ENCODE measurements at regions not wholly inside any gene's neighbourhood (a gene's known extent, or its start where the extent isn't known, plus 50 kb on each side); places are given as distances from the start of the nearest gene placed in this dataset.
A peak's percentile ranks its signal among the peaks of the same experiment; 100 is the strongest.

DNA sequence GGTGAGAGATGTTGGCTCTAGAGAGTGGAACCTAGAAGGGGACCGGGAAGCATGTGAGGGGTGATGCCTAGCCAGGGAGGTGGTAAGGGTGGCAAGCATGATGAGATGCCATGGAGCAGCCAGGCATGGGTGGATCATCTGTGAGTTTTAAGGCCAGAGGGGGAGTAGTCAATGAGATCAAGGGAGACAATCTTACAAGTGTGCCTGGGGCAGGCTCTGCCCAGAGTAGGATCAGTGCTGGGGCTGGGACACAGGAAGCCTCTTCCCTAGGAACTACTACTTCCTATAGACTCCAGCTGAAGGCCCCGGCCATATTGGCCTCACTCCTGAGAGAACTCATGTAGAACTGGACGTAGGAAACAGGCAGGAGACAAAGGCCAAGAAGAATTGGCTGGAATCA is 192.4 kb upstream of the CSF3R start:
- no peak for DNase-seq

DNA sequence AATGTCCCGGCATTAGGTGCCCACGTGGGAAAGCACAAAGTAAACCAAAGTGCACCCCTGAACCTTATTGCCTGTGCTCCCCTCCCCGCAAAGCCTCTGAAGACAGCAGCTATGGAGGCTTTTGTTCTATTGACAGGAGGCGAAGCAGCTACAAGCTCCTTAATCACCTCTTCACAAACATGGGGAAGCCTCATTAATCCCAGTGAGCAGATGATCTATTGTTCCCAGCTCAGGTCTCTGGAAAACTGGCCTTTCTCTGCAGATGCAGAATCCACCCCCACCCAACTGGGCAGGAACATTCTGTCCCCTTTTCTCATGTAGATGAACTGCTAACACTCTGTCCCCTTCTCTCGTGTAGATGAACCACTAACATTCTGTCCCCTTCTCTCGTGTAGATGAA is 190.5 kb upstream of the CSF3R start:
- no peak for DNase-seq

DNA sequence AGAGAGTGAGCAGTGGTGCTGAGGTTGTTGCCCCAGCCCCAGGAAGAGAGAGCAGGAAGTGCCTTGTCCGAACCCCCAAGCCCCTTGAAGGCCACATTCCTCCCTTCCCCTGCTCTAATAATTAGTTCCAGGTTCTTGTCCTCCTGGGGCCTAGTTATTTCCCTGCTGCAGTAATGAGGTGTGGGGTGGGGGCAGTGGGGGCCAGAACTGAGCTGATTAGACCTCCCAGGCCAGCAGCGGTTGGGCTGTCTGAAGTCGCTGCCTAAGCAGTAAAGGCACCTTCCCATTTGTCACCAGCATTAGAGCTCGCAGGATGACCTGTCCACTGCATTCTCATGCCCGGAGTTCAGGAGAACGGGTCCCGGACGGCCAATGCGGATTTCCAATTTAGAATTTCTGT is 186.5 kb upstream of the CSF3R start:
- DNase-seq, result no peak

DNA sequence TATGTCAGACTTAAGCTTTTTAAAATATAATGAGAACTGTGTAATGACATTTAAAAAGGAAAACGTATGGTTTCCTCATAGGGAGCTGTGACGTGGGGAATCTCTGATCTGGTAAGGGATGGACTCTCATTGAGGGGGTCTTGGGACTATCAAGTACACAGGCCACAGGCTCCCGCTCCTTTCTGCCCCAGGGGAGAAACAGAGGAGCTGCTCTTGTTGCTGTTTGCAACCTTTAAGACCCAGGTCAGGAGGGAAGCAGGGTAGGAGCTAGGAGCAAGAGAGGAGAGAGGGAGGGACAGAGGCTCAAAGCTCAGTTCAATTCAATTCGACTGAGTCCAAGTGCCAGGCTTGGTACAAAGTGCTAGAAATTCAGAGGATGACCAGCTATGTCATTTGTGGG is 185.1 kb upstream of the CSF3R start:
- no peak for DNase-seq

DNA sequence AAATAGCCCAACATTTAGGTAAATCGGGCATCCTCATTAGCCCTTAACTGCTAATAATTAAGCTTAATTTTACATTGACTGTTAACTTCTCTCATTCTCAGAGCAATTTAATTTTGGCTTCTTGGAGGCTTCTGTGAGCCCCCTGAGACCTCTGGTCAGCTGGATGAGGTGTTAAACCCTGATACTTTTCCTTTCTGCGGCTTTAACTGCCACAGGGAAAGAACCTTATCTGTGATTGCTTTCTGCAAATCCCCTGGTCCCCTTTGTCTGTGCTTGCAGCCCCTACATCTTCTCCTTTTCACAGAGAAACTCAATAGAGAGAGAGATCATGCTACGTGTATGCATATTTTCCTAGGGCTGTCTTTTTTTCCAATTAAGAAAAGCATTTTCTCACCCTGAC is 184.5 kb upstream of the CSF3R start:
- DNase-seq, result no peak

DNA sequence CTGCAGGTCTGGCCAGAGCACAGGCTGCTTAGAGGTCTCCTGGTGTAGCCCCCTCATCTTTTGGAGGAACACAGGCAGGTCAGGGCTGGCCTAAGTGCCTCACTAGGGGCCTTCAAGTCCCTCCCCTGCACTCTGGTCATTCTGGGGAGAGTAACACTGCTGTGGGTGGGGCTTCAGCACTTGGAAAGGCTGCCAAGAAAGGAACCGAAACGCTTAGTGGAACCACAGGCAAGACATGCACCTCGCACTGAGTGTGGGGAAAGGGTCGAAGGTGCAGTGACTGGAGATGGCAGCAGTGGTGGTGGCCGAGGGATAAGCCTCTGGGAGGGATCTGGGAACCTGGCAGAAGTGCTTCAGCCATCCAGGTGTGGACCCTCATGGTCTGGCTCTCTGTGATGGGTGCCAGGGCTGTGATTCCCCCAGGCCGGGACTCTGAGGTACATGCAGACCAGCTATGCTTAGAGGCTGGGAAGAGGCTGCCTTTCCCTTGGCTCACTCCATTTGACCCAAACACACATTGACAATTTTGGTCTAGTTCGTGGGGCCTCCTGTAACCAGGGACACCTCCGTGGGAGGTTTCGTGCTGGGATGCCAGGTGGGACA is 182.9 kb upstream of the CSF3R start:
- DNase-seq, result no peak

DNA sequence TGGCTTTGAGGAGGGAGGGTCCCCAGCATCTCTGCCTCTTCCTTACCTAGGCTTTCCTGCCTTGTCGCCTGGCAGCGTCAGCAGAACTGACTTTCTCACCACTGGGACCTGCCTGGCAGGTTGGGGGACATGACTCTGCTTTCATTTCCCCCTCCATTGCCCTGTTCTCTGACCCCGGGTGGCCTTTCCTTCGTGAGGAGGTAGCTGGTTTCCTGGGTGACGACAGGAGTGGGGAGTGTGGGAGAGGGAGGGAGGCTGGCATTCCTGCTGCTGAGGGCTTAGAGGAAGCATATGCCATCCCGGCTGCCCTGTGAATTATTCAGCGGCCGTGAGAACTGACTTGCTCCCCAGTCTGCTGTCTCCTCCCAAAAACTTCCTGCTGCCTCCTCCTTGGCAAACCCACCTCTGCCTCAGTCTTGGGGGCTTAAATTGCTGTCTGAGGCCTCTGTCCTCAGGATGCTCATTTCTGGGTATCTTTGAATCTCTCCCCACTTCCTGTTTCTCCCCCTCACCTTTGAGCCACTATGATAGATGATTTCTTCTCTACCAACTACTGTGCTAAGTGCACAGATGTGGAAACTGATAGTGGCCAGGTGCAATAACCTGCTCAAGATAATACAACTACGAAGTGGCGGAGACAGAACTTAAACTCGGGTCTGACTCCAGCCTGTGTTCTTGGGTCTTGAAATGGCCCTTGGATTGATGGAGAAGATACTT is 182.0 kb upstream of the CSF3R start:
- DNase-seq, result no peak

DNA sequence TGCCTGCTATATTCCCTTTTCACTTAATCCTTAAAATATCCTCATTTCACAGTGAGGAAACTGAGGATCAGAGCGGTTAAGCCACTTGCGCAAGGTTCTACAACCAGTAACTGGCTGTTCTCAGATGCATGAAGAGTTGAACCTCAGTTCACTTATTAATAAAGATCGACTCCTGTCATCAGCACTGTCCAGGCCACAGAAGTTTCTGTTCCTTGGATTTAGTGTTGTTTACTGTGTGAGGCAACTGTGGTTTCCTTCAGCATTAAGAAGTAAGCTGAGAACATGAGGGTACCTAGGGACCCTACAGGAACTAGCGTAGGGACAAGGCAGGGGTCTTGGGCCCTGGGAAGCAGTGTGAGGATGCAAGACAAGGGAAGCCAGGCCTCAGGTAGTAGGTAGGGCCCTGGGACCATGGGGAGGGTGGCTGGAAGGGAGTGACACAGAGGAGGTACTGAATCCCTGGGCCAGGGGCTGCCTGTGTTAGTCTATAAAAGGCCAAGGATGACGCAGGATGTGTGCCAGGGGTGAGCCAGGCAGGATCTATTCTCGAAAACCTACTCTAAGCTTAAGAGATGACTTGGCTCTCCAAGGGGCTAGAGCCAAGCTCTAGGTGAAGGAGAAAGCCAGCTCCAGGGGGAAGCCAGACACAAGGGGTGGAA is 181.2 kb upstream of the CSF3R start:
- DNase-seq, result no peak

DNA sequence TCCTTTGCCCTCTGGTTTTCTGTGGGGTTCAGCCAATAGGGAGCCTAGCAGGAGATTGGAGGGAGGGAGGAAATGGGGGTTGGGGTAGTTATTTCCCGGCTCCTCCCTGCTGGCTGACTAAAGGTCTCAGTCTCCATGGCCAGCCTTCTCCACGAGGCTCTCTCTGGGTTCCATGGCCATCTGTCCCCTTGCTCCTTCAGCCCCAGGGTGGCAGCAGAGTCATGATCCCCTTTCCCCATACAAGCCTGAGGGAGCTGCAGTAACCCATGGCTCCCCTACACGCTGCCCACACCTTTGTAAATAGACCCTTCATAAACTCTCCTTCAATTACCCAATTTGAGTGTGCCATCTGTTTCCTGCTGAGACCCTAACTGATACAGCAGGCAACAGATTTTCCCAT is 176.1 kb upstream of the CSF3R start:
- no peak for DNase-seq

DNA sequence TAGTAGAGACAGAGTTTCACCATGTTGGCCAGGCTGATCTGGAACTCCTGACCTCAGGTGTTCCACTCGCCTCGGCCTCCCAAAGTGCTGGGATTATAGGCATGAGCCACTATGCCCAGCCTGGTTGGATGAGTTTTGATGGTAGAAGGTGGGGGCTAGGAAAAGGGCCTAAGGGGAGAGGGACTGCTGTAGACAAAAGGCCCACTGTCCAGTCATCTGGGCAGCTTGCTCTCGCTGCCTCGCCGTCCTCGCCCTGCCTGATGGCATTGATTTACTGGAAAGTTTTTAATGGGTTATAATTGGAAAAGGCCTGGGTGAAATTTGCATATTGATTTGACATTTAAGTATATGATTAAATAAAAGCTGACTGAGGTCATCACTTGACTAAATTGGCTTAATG is 175.1 kb upstream of the CSF3R start:
- DNase-seq, result no peak

DNA sequence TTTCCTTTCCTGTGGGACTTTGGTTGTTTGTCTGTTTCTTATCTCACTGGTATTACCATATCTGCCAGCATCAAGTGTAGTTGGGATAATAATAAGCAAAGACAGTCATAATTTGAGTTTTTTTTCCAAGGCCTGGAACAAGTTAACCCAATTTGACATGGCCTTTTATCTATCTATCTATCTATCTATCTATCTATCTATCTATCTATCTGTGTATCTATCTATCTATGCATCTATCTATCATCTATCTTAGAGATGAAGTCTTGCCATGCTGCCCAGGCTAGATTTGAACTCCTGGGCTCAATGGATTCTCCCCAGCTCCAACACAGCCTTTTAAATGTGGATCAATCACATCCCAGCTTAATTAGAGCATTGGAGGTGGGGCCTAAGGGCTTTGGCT is 174.1 kb upstream of the CSF3R start:
- no peak for DNase-seq

DNA sequence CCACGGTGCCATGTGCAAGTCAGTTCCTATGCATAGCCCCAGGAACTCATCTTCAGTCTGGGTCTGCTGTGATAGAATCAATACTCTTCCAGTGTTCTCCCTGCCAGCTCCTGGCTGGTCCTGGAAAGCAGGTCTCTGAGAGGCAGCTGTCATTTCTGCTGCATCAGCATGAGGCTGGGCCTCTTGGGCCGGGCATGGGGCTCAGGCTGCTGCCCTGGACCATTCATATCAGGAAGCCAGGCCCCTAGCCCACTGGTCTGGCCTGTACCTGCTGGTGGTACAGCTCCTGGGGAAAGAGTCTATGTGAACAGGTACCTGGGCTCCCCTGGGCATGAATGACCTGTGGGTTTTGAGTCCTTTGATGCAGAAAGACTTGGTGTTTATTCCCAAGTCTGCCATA is 173.6 kb upstream of the CSF3R start:
- no peak for DNase-seq

DNA sequence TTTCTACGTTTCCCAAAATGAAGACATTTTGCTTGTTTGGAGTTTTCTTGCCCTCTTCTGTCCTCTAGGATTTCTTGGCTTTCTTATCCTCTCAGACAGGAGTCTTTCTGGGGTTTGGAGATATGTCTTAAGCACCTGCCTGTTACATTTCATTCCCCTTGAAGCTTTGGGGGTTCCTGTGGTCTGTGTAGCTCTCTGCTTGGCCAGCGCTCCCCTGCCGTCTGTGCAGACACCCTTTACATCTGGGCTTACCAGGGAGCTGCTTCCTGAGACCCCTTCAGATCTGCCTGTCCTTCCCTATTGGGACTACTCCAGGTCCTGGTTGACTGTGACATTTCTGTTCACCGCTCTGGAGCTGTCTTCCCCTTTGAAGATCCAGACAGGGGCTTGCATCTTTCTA is 171.9 kb upstream of the CSF3R start:
- DNase-seq, result no peak

DNA sequence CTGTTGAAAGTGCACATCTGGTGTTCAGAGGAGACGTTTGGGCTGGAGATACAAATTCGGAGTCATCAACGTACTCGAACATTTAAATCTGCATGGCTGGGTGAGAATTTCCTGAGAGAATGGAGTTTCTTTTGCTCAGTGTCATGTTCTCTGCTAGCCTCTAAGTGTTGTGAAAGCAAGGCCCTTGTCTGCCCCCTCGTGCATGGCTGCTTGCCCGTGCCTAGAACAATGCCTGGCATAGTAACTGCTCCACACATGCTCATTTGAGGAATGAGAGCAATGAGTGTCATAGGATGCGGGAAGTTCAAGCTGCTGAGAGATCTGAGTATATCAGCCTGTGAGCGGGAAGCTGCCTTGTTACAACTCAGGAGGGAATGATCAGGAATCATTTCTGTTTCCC is 171.1 kb upstream of the CSF3R start:
- DNase-seq, result no peak

DNA sequence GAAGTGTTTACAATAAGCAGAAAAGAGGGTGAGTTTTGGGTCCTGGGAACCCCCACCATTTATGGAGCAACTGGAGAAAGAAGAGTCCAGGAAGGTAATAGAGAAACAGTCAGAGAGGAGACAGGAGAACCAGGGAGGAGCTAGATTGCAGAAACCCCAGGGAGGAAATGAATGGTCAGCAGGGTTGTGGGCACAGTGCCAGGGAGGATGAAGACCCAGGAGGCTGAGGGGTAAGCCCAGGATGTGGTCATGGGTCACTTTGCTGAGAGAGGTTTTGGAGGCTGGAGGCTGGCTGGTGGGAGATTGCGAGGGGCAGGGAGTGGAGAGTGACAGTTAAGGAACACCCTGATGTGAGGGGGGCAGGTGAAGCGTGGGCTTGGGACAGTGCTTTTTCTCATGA is 169.9 kb upstream of the CSF3R start:
- DNase-seq, result peak; percentile 9

DNA sequence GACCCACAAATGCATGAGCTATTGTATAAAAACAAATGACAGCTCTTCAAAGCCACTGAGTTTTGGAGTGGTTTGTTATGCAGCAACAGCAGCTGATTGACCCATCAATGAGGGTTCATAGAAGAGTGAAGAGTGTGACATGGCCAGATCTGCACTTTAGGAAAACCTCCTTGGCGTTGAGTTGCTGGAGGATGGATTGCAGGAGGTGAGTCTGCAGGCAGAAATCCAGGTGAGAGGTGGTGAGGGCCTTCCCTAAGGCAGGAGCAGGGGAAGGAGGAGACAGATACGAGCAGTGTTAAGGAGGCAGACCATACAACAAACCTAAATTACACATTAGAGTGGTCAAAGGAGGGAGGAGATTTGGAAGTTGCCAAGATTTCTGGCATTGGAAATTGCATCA is 169.3 kb upstream of the CSF3R start:
- no peak for DNase-seq

DNA sequence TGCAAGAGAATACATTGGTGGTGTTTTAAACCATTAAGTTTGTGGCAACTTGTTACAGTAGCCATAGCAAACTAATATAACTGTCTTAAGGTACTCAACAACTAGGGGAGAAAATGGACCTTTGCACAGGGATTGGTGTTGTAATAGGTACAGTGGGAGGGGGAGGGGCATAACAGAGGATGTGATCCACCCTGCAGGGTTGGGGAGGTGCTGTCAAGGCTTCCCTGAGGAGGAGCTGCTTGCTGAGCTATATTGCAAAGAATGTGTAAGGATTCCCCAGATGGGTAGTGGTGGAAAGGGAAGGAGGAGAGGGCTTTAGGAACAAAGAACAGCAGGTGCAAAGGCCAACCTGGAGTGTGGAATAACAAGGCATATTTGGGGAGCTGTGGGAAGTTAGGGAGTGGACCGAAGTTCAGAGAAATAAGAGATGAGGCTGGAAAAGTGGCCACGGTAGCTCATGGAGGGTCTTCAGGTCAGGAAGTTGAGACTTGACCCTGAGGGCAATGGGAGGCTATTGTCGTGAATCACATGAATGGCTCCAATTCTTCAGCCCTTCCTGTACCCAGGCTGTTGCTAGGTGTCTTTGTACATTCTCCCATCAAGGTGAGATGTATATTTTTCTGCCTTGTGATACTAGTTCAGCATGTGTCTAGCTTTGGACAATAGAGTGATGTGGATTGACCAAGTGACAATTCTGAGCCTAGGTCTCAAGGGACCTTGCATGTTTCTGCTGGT is 168.6 kb upstream of the CSF3R start:
- DNase-seq, result no peak

DNA sequence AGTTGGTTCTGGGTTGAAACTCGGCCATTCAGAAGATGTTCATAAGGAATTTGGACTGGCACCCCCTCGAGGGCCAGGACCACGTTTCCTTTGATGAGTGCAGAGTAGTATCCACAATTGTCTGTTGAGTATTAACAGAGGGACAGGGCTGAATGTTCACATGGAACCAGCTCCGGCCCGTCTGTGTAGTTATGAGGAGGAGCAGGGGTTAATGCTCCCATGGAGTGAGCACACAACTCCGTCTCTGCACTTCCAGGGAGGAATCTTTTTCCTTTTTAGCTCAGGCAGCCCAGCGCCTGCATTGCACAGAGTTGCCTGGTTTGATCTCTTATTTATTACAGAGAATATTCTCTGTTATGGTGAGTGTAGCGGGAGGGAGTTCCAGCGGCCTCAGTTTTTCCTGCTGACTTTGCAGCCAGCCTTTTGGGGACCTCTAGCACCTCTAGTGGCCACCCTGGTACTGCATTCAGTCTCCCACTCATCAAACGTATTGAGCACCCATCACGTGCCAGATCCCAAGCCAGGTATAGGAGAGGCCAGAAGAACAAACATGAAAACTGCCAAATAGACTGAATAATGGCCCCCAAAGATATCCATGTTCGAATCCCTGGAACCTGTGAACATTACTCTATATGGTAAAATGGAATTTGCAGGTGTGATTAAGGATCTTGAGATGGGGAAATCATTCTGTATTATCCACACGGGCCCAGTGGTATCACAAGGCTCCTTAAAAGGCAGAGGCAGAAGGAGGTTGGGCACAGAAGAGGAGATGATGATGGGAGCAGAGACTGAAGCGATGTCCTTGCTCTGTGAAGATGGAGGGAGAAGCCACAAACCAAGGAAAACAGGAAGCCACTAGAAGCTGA is 167.7 kb upstream of the CSF3R start:
- peak; percentile 72 for DNase-seq

DNA sequence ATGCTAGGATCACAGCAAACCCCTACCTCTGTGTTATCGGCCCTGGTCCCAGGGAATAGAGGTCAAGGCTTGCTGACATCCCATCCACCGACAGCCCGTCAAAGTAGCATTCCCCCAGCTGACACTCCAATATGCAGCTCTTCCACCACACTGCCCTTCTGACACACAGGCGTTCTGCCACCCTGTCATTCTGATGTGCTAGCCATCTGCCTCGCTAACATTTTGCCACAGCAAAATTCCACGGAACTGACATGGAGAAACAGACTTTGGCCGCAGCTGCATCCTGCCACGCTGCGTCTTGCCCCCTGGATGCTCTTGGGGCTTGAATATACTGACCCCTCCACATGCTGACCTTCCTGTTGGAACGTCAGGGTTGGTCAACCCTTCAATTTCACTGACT is 163.2 kb upstream of the CSF3R start:
- no peak for DNase-seq

DNA sequence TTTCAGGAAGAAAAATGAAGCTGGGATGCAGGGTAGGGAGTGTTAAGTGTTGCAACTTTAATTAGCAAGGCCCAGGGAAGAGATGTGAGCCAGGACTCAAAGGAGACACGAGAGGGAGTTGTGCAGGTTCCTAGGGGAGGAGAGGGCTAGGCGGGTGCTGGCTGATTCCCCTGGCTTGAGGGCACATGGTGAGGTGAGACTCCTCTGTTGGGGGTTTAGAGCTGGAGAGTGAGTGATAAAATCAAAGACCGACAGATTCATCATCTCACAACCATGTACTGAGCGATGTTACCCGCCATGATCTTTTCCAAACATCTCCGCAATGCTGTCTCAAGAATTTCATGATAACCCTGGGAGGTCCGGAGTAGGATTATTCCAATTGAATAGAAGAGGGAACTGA is 161.8 kb upstream of the CSF3R start:
- no peak for DNase-seq

DNA sequence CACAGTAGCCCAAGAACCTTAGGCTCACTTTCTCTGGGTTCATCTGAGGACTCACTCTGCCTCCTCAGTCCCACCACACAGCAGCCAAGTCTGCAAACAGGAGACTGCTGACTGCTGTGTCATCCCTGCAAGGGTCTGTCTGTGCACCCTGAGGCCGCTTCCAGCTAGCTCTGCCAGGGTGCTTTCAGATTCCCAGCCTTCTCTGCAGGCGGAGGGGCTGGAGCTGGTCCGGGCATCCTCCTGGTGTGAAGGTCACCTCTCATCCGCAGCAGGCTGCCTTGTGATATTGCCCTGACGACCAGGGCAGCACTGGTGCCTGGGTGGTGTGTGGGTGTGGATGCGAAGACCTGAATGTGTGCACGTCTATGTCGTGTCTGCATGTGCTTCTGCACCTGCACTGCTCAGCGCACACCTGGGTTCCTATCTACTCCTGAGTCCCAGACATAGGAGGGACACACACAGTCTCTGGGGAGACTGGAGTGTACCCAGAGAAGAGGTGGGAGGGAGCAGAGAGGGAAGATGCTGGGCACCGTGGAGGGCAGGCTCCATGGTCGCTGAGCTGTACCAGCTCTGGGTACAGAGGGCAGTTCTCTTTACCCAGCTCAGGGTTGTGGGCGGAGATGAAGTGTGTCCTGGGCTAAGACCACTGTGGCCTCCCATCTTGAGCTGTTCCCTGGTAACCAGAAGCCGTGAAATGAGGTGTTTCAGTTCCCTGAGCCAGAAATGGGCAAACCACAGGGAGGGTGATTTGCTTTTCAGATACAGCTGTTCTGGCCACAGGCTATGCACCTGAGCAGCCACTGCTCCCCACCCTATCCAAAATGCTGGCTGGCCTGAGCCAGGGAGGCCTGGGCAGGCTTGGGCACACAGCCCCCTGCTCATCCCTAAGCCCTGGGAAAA is 160.9 kb upstream of the CSF3R start:
- no peak for DNase-seq

DNA sequence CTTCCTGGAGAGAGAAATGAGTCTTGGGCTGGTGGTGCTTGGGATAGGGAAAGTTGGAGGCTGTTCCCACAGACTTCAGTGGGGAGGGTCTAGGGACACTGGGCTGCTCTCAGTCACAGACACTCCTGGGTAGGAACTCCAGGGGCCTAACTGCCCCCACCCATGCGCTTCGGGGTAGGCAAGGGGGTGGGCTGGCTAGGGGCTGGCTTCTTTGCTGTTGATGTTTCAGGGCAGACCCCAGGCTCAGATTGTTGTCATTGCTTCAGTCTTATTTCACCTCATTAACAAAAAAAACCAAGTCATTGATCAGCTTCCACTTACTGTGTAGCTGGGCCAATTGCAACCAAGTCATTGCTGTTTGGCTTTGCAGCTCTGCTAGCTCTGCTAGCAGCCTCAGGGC is 160.1 kb upstream of the CSF3R start:
- no peak for DNase-seq

Data from hematopoietic multipotent progenitor cell treated with erythropoietin and hydrocortisone succinate and interleukin-3 and kit ligand, for 4 days (in vitro differentiated cells).